ENCODE measurements at regions not wholly inside any gene's neighbourhood (a gene's known extent, or its start where the extent isn't known, plus 50 kb on each side); places are given as distances from the start of the nearest gene placed in this dataset.

DNA sequence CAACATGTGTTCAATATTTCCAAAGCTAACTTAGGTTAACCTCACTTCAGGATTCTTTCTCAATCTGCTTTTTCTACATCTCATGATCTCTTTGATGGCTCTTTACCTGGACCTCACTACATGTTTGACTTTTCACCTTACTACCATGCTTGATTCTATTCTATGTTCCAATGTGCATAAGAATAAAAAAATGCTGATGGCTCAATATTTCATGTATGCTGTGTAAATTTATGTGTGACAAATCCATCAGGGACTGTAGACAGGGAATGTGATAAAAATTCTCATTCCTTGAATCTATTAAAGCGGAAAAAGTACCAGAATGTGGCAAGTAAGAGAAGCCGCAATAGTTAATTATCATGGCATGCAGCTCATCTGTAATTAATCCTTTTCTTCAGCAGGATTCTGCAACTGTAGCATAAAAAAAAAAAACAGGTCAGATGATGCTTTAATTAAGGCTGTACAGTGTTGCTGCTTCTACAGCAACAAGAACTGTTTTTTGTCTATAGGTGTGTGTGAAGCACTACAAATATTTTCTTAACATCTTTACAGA lies 276.9 kb upstream of the PRKD1 start:
- H3K36me3 ChIP-seq: no peaks in the 10 kb centered on the region
- WGBS: 90% methylated on average over 2 of the region's 2 CpGs
- DNase-seq (ENCODE audit: extremely low spot score): no peak
- H3K4me3 ChIP-seq: no peak overlapping the region
- no peaks in the 10 kb centered on the region for H3K27me3 ChIP-seq
- H3K9me3 ChIP-seq: no peaks in the 10 kb centered on the region
- H3K4me1 ChIP-seq: no peaks in the 10 kb centered on the region
- no peak overlapping the region for H3K27ac ChIP-seq (replicated peaks in 1 of 4)
- intact Hi-C loops (cut with DNase I): no loop called here
- TF ChIP-seq EP300 (IDR thresholded peaks at IDR 0.05): no peak
- no peak for TF ChIP-seq POLR2A (IDR thresholded peaks at IDR 0.05; ENCODE audit: low read depth)
- TF ChIP-seq CTCF (IDR thresholded peaks at IDR 0.05): no peak
- TF ChIP-seq POLR2AphosphoS5 (IDR thresholded peaks at IDR 0.05): no peak

DNA sequence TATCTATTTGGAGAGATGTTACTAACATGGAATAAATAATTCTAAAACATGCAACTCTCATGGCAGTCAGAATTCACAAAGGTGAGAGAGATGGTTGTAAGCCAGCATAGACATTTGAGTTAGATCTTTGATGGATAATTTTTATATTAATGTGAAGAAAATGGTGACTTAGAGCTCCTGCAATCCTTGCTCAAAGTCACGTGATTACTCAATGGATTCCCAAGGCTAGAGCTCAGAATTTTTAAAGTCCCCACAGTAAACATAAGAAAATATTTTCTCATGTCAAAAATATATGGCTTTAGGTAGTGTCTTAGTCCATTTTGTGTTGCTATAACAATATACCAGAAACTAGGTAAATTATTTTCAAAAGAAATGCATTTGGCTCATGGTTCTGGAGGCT lies 281.5 kb upstream of the PRKD1 start:
- no peak for DNase-seq (ENCODE audit: extremely low spot score)
- H3K4me1 ChIP-seq: peaks cover 0 to 2% (median 1%) of the 10 kb centered on the region in 4 donors
- WGBS: 81% methylated on average over 1 of the region's 1 CpG
- H3K9me3 ChIP-seq: no peaks in the 10 kb centered on the region
- intact Hi-C loops (cut with DNase I): no loop called here
- no peaks in the 10 kb centered on the region for H3K27me3 ChIP-seq
- TF ChIP-seq POLR2AphosphoS5 (IDR thresholded peaks at IDR 0.05) (no peak), CTCF (IDR thresholded peaks at IDR 0.05) (no peak), EP300 (IDR thresholded peaks at IDR 0.05) (no peak)
- no peaks in the 10 kb centered on the region for H3K36me3 ChIP-seq
- no peak overlapping the region for H3K27ac ChIP-seq (replicated peaks in 1 of 4)
- H3K4me3 ChIP-seq: no peak overlapping the region

DNA sequence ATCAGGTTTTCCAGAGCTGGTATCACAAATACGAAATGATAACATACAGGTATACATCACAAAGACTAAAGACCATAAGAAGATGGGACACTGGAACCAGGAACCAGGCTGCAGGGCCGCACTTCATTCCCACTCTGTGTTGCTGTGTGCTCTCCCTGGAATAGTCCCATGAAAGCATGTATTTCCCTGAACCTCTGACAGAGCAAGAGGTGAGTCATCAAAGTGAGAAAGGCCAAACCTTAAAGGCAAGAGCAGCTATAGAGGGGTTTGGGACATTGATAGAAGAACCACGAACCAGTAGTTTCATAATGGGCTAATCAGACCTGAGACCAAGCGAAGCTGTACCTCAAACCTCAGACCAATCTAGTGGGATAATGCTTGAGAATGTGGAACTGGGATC lies 283.0 kb upstream of the PRKD1 start:
- 89% methylated on average over 4 of the region's 4 CpGs for WGBS
- Histone ChIP-seq H3K27me3 (no peaks in the 10 kb centered on the region), H3K4me3 (no peak overlapping the region), H3K36me3 (no peaks in the 10 kb centered on the region), H3K9me3 (no peaks in the 10 kb centered on the region), H3K4me1 (peaks cover 0 to 4% (median 4%) of the 10 kb centered on the region in 4 donors), H3K27ac (replicated peaks in 1 of 4) (no peak overlapping the region)
- DNase-seq (ENCODE audit: extremely low spot score): no peak
- intact Hi-C loops (cut with DNase I): loop anchor here (5.0 kb wide), 2 partner anchors 283 to 663 kb away; partner anchors contain the start of gene PRKD1
- TF ChIP-seq CTCF (IDR thresholded peaks at IDR 0.05): no peak

GRCh38 chr14:30211326-30211725 lies 283.7 kb upstream of the PRKD1 start:
- intact Hi-C loops (cut with DNase I): loop anchor here (5.0 kb wide), 2 partner anchors 284 to 664 kb away; partner anchors contain the start of gene PRKD1
- no peak for DNase-seq (ENCODE audit: extremely low spot score)
- Histone ChIP-seq H3K9me3 (no peaks in the 10 kb centered on the region), H3K4me1 (peaks cover 0 to 4% (median 4%) of the 10 kb centered on the region in 4 donors), H3K36me3 (no peaks in the 10 kb centered on the region), H3K4me3 (no peak overlapping the region), H3K27ac (replicated peaks in 1 of 4) (no peak overlapping the region), H3K27me3 (no peaks in the 10 kb centered on the region)
- TF ChIP-seq POLR2AphosphoS5 (IDR thresholded peaks at IDR 0.05): no peak
- TF ChIP-seq EP300 (IDR thresholded peaks at IDR 0.05): no peak

DNA sequence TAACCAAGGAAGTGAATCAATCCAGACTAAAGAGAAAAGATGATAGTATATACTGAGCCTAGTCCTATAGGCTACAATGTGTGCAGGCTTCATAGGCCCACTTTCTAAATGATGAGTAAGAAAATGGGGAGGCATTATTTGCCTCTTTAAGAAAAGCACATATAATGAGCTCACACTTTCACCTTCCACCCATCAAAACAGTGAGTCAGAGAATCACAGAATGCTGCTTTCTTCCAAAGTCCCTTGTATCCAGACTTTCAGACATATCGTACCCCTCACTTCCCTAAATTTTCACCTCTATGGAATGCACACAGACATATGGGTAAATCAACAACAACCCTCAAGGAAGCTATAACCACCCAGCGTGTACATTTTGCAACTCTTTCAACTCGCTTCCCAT lies 286.4 kb upstream of the PRKD1 start:
- WGBS: 59% methylated on average over 3 of the region's 3 CpGs
- no peaks in the 10 kb centered on the region for H3K36me3 ChIP-seq
- H3K27me3 ChIP-seq: no peaks in the 10 kb centered on the region
- no peaks in the 10 kb centered on the region for H3K9me3 ChIP-seq
- no peak overlapping the region for H3K27ac ChIP-seq (replicated peaks in 1 of 4)
- no peak for DNase-seq (ENCODE audit: extremely low spot score)
- TF ChIP-seq POLR2A (IDR thresholded peaks at IDR 0.05; ENCODE audit: low read depth) (no peak), EP300 (IDR thresholded peaks at IDR 0.05) (no peak), POLR2AphosphoS5 (IDR thresholded peaks at IDR 0.05) (no peak), CTCF (IDR thresholded peaks at IDR 0.05) (no peak)
- intact Hi-C loops (cut with DNase I): loop anchor here (5.0 kb wide), 2 partner anchors 287 to 667 kb away; partner anchors contain the start of gene PRKD1
- H3K4me3 ChIP-seq: no peak overlapping the region
- H3K4me1 ChIP-seq: peaks cover 0 to 11% (median 9%) of the 10 kb centered on the region in 4 donors

Measured in esophagus muscularis mucosa (tissue), 4 donors.